Vagina (tissue), 2 donors: ENCODE measurements at regions not wholly inside any gene's neighbourhood (a gene's known extent, or its start where the extent isn't known, plus 50 kb on each side); places are given as distances from the start of the nearest gene placed in this dataset.

Source experiments
- DNase-seq, 2 donors: peaks; one replicate each; pipeline ENCODE4 v3.0.0-alpha.2; 2017; ENCODE audit errors: extremely low spot score in 2 of 2
- H3K27ac ChIP-seq: fragments of 200-600 bp; sonication (generic); one replicate; pipeline ENCODE4 v1.5.1; 2019
- H3K27me3 ChIP-seq: fragments of 200-600 bp; sonication (generic); one replicate; pipeline ENCODE4 v1.5.1; 2019
- H3K36me3 ChIP-seq, 2 donors: fragments of 200-600 bp; sonication (generic); one replicate each; pipeline ENCODE4 v1.5.1; 2017 to 2019
- H3K4me1 ChIP-seq: fragments of 200-600 bp; sonication (generic); one replicate; pipeline ENCODE4 v1.5.1; 2019
- H3K4me3 ChIP-seq, 2 donors: fragments of 200-600 bp; sonication (generic); 1 replicate in 1 of 2; 2 replicates in 1 of 2; pipeline ENCODE4 v1.5.1; 2016 to 2019
- H3K9me3 ChIP-seq: fragments of 200-600 bp; sonication (generic); one replicate; pipeline ENCODE4 v1.5.1; 2019
- CTCF ChIP-seq, 3 experiments: fragments of 450-650 bp in 2 of 3; fragments of 200-600 bp in 1 of 3; sonication (generic) in 1 of 3; IDR thresholded peaks; one replicate each; pipeline ENCODE4 v1.5.1; 2017 to 2019; ENCODE audit warnings: antibody characterized with exemption in 3 of 3, mild to moderate bottlenecking in 2 of 3, moderate library complexity in 2 of 3
- POLR2A ChIP-seq, 2 donors: fragments of 450-650 bp; IDR thresholded peaks; one replicate each; pipeline ENCODE4 v1.6.1; 2017; ENCODE audit warnings: antibody characterized with exemption in 2 of 2, mild to moderate bottlenecking in 2 of 2, moderate library complexity in 2 of 2
- POLR2AphosphoS5 ChIP-seq, 2 donors: sonication (generic); formaldehyde crosslinking; IDR thresholded peaks; one replicate each; pipeline ENCODE4 v1.9.0; 2017; ENCODE audit warnings: antibody characterized with exemption in 2 of 2, mild to moderate bottlenecking in 2 of 2, low read depth in 1 of 2; ENCODE audit not compliant: insufficient read depth in 1 of 2
- intact Hi-C: fragments of 100-400 bp; cut with DNase I; formaldehyde crosslinking; loops from one replicate; pipeline ENCODE4 v1.15.1; 2023

DNA sequence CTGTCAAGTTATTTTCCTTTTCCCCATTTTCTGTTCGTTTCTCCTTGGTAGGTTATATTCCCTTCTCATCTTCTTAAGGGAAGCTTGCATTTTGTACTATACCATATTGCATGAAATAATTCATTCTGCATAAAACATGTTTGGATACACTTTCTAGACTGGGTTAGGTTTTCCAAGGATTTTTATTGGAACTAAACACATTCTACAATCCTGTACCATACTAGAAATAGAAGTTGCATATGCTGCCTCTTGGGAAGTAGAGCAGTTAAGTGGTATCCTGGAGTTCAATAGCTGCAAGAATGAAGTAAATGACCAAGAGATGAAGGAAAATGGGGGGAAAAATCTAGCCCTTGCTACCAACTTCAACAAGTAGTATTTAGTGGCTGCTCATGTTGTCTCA, 393.7 kb upstream of the SLIT2 start:
- no peaks in the 10 kb centered on the region for H3K36me3 ChIP-seq
- intact Hi-C loops, result no loop called here
- no peaks in the 10 kb centered on the region for H3K9me3 ChIP-seq
- no peak for DNase-seq
- H3K27ac ChIP-seq, result no peak overlapping the region
- H3K4me1 ChIP-seq, result no peaks in the 10 kb centered on the region
- no peak for TF ChIP-seq POLR2A (IDR thresholded peaks at IDR 0.05)
- TF ChIP-seq CTCF (IDR thresholded peaks at IDR 0.05), result no peak
- no peak for TF ChIP-seq POLR2AphosphoS5 (IDR thresholded peaks at IDR 0.05; ENCODE audit: insufficient read depth in 1 of 2, low read depth in 1 of 2)
- no peak overlapping the region for H3K4me3 ChIP-seq
- no peaks in the 10 kb centered on the region for H3K27me3 ChIP-seq

DNA sequence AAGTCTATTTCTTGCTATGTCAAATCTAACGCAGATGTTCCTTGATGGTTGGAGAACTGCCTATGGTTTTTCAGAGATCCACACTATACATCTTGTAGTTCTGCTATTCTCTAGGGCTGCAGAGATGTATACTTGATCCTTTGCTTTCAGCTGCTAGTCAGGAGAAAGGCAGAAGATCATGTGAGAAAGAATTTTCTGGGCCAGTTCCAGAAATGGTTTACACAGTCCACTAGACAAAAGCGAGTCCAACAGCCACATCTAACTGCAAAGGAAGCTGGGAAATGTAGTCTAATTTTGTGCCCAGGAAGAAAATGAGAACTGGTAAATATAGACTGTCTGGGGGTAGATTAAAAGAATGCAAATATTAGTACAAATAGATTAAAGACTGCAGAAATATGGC, 394.3 kb upstream of the SLIT2 start:
- no peak for DNase-seq
- H3K27me3 ChIP-seq, result no peaks in the 10 kb centered on the region
- TF ChIP-seq POLR2AphosphoS5 (IDR thresholded peaks at IDR 0.05; ENCODE audit: insufficient read depth in 1 of 2, low read depth in 1 of 2) (no peak), CTCF (IDR thresholded peaks at IDR 0.05) (no peak), POLR2A (IDR thresholded peaks at IDR 0.05) (no peak)
- no peak overlapping the region for H3K4me3 ChIP-seq
- H3K36me3 ChIP-seq, result no peaks in the 10 kb centered on the region
- intact Hi-C loops, result no loop called here
- H3K27ac ChIP-seq, result no peak overlapping the region
- H3K4me1 ChIP-seq, result no peaks in the 10 kb centered on the region
- no peaks in the 10 kb centered on the region for H3K9me3 ChIP-seq

DNA sequence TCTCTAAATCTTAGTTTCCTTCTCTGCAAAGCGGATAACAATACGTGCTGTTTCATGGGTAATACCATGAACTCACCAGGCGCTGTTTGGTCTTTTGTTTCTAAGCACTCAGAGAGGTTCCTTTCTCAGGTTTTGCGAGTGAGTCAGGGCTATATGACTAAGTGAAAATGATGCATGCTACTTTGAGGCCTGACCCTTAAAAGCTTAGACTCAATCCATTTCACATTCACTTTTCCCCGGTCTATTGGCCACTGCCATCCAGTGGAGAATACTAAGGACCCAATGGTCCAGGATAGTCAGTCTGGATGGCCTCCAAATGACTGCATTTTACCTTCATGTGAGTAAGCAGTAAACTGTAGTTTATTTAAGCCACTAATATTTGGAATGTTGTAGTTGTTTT, 400.8 kb upstream of the SLIT2 start:
- TF ChIP-seq CTCF (IDR thresholded peaks at IDR 0.05) (no peak), POLR2A (IDR thresholded peaks at IDR 0.05) (no peak), POLR2AphosphoS5 (IDR thresholded peaks at IDR 0.05; ENCODE audit: insufficient read depth in 1 of 2, low read depth in 1 of 2) (no peak)
- Histone ChIP-seq H3K27me3 (no peaks in the 10 kb centered on the region), H3K4me3 (no peak overlapping the region), H3K27ac (no peak overlapping the region), H3K9me3 (no peaks in the 10 kb centered on the region), H3K36me3 (no peaks in the 10 kb centered on the region), H3K4me1 (no peaks in the 10 kb centered on the region)
- DNase-seq, result no peak
- intact Hi-C loops, result no loop called here

DNA sequence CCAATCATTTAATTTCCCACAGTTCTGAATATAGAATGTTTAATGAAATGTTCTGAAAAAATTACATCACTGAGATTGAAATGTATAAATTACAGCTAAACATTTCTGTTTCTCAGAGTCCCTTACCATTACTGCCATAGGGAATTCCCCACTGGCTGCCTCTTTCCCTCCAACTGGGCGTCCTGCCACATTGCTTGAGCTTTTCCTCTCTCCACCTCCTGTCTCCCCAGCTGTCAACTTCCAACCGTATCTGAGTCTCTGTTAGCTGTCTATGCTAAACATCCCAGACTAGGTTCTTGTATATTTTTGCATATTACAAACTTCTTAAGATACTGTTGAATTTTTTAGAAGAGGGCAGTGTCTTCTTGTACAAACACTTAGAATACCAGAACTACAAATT, 407.3 kb upstream of the SLIT2 start:
- TF ChIP-seq POLR2A (IDR thresholded peaks at IDR 0.05), result no peak
- no peak for TF ChIP-seq POLR2AphosphoS5 (IDR thresholded peaks at IDR 0.05; ENCODE audit: insufficient read depth in 1 of 2, low read depth in 1 of 2)
- no peak for TF ChIP-seq CTCF (IDR thresholded peaks at IDR 0.05)
- no peaks in the 10 kb centered on the region for H3K27me3 ChIP-seq
- no peak overlapping the region for H3K4me3 ChIP-seq

DNA sequence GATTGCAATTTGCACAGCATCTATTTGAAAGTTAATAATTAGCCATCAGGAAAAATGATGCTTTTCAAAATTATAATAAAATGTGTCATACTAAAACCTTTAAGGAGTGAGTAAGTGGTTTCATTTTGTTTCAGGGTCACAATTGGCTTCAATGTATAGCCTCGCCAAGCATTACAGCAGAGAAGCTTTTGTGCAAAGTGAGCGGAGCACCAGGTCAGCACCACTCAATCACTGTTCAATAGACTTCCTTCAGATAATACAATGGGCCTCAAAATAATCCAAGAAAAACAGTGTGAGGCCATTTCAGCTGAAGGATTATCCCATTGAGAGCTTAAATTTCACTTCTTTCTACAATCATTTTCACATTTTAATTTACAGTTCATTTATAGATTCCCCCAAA, 409.2 kb upstream of the SLIT2 start:
- no peaks in the 10 kb centered on the region for H3K9me3 ChIP-seq
- no peak overlapping the region for H3K4me3 ChIP-seq
- no peaks in the 10 kb centered on the region for H3K4me1 ChIP-seq
- no peak for DNase-seq
- no peaks in the 10 kb centered on the region for H3K36me3 ChIP-seq
- intact Hi-C loops, result no loop called here
- H3K27me3 ChIP-seq, result no peaks in the 10 kb centered on the region
- H3K27ac ChIP-seq, result no peak overlapping the region
- no peak for TF ChIP-seq POLR2AphosphoS5 (IDR thresholded peaks at IDR 0.05; ENCODE audit: insufficient read depth in 1 of 2, low read depth in 1 of 2)
- no peak for TF ChIP-seq CTCF (IDR thresholded peaks at IDR 0.05)
- TF ChIP-seq POLR2A (IDR thresholded peaks at IDR 0.05), result no peak

More for the DNA sequence above, 407.3 kb upstream of the SLIT2 start:
- Histone ChIP-seq H3K9me3 (no peaks in the 10 kb centered on the region), H3K36me3 (no peaks in the 10 kb centered on the region), H3K27ac (no peak overlapping the region), H3K4me1 (no peaks in the 10 kb centered on the region)
- intact Hi-C loops, result no loop called here
- DNase-seq, result no peak
